Keratinocyte (primary cell): ENCODE measurements at regions not wholly inside any gene's neighbourhood (a gene's known extent, or its start where the extent isn't known, plus 50 kb on each side); places are given as distances from the start of the nearest gene placed in this dataset.

Source experiments
- DNase-seq: peaks from one replicate; pipeline ENCODE4 v3.0.0-alpha.2; 2011; ENCODE audit warnings: low read depth, missing footprints, low spot score
- FAIRE-seq: peaks from 2 replicates; lab custom pipeline; 2011; peaks lifted over from hg19 to GRCh38; lab: Jason Lieb, UNC
- H2AFZ ChIP-seq: 2 replicates; pipeline ENCODE4 v1.6.0; 2012; ENCODE audit warnings: low read length, control low read depth, inconsistent platforms; ENCODE audit not compliant: control insufficient read depth
- H3K27ac ChIP-seq: 2 replicates; pipeline ENCODE4 v1.5.1; 2011; ENCODE audit warnings: low read length; ENCODE audit not compliant: control insufficient read depth, insufficient read depth
- H3K27me3 ChIP-seq: 3 replicates; pipeline ENCODE4 v1.6.0; 2011; ENCODE audit warnings: low read length; ENCODE audit not compliant: control insufficient read depth, insufficient read depth; ENCODE audit errors: extremely low read depth
- H3K36me3 ChIP-seq, 2 experiments: 2 replicates in 1 of 2; 3 replicates in 1 of 2; pipeline ENCODE4 v1.5.1; 2011; ENCODE audit warnings: low read length in 2 of 2, mild to moderate bottlenecking in 1 of 2; ENCODE audit not compliant: control insufficient read depth in 2 of 2, insufficient read depth in 2 of 2; ENCODE audit errors: extremely low read depth in 1 of 2
- H3K4me1 ChIP-seq: 3 replicates; pipeline ENCODE4 v1.5.1; 2011; ENCODE audit warnings: low read length; ENCODE audit not compliant: control insufficient read depth, insufficient read depth; ENCODE audit errors: extremely low read depth
- H3K4me2 ChIP-seq: 3 replicates; pipeline ENCODE4 v1.6.0; 2011; ENCODE audit warnings: low read depth, low read length; ENCODE audit not compliant: control insufficient read depth, insufficient read depth; ENCODE audit errors: extremely low read depth
- H3K4me3 ChIP-seq, 3 experiments: fragments of 200-600 bp in 1 of 3; sonication (generic) in 1 of 3; 2 replicates in 2 of 3; 3 replicates in 1 of 3; pipeline ENCODE4 v1.5.1; 2011 to 2016; ENCODE audit warnings: low read length in 3 of 3, mild to moderate bottlenecking in 3 of 3, control low read depth in 2 of 3, inconsistent platforms in 1 of 3, low read depth in 1 of 3, mixed read lengths in 1 of 3, mixed run types in 1 of 3, moderate library complexity in 1 of 3; ENCODE audit not compliant: control insufficient read depth in 2 of 3, insufficient read depth in 2 of 3; ENCODE audit errors: extremely low read depth in 1 of 3
- H3K79me2 ChIP-seq: 2 replicates; pipeline ENCODE4 v1.6.0; 2012; ENCODE audit warnings: low read length; ENCODE audit not compliant: control insufficient read depth, insufficient read depth
- H3K9ac ChIP-seq: 3 replicates; pipeline ENCODE4 v1.6.0; 2011; ENCODE audit warnings: low read length; ENCODE audit not compliant: control insufficient read depth, insufficient read depth; ENCODE audit errors: extremely low read depth
- H3K9me1 ChIP-seq: 3 replicates; pipeline ENCODE4 v1.6.0; 2011; ENCODE audit warnings: low read length; ENCODE audit not compliant: control insufficient read depth, insufficient read depth; ENCODE audit errors: extremely low read depth
- H3K9me3 ChIP-seq: 2 replicates; pipeline ENCODE4 v1.5.1; 2012; ENCODE audit warnings: low read depth, low read length; ENCODE audit not compliant: control insufficient read depth
- H4K20me1 ChIP-seq: 3 replicates; pipeline ENCODE4 v1.6.0; 2011; ENCODE audit warnings: low read length; ENCODE audit not compliant: control insufficient read depth, insufficient read depth; ENCODE audit errors: extremely low read depth
- CTCF ChIP-seq, 3 experiments: IDR thresholded peaks in 1 of 3; conservative IDR thresholded peaks in 1 of 3; optimal IDR thresholded peaks in 1 of 3; 2 replicates in 2 of 3; 3 replicates in 1 of 3; pipeline versions ENCODE3 to v1.5.1; 2011; ENCODE audit warnings: low read length in 3 of 3, mild to moderate bottlenecking in 3 of 3, moderate library complexity in 2 of 3, control low read depth in 1 of 3, inconsistent platforms in 1 of 3; ENCODE audit not compliant: insufficient read depth in 2 of 3; ENCODE audit errors: extremely low read depth in 1 of 3
- EZH2 ChIP-seq: IDR thresholded peaks from one replicate; pipeline ENCODE4 v1.6.1; 2012; ENCODE audit warnings: inconsistent platforms, mild to moderate bottlenecking, low read length, moderate library complexity
- dilution Hi-C: fragments of 300-500 bp; cut with MboI; formaldehyde crosslinking; loops from one replicate; pipeline ENCODE4 v1.7.0; 2020; ENCODE audit warnings: low sequenced_read_pairs; ENCODE audit not compliant: extremely low pct_ligation_motif_present

GRCh38 chr21:35860189-35860869 lies 200.0 kb downstream of the SETD4 start:
- Histone ChIP-seq H3K79me2 (no peaks in the 10 kb centered on the region), H3K4me3 (no peak overlapping the region), H3K27me3 (peaks cover 7% of the 10 kb centered on the region), H3K27ac (no peak overlapping the region), H3K4me2 (no peak overlapping the region), H3K9me3 (no peaks in the 10 kb centered on the region), H4K20me1 (no peaks in the 10 kb centered on the region), H3K4me1 (no peaks in the 10 kb centered on the region), H2AFZ (no peak overlapping the region), H3K9ac (no peak overlapping the region), H3K9me1 (no peaks in the 10 kb centered on the region), H3K36me3 (no peaks in the 10 kb centered on the region)
- TF ChIP-seq CTCF (optimal IDR thresholded peaks at IDR 0.05 in 1 of 3, IDR thresholded peaks at IDR 0.05 in 1 of 3, conservative IDR thresholded peaks at IDR 0.05 in 1 of 3; ENCODE audit: extremely low read depth in 1 of 3, insufficient read depth in 2 of 3, low read length in 3 of 3) (no peak), EZH2 (no peak)
- DNase-seq = no peak
- dilution Hi-C loops = no loop called here
- FAIRE-seq = no peak

- Histone ChIP-seq H3K27ac (no peak overlapping the region), H3K9ac (no peak overlapping the region), H3K4me3 (no peak overlapping the region), H3K9me1 (no peaks in the 10 kb centered on the region), H2AFZ (no peak overlapping the region), H3K4me1 (no peaks in the 10 kb centered on the region), H3K79me2 (no peaks in the 10 kb centered on the region), H3K4me2 (no peak overlapping the region), H3K36me3 (no peaks in the 10 kb centered on the region), H4K20me1 (no peaks in the 10 kb centered on the region), H3K9me3 (no peaks in the 10 kb centered on the region), H3K27me3 (peaks cover 9% of the 10 kb centered on the region)
- FAIRE-seq = no peak
- DNase-seq = no peak
- no peak for TF ChIP-seq CTCF (optimal IDR thresholded peaks at IDR 0.05 in 1 of 3, IDR thresholded peaks at IDR 0.05 in 1 of 3, conservative IDR thresholded peaks at IDR 0.05 in 1 of 3; ENCODE audit: extremely low read depth in 1 of 3, insufficient read depth in 2 of 3, low read length in 3 of 3)
- no peak for TF ChIP-seq EZH2
- dilution Hi-C loops = no loop called here
These were observed 200.6 kb downstream of the SETD4 start for GRCh38 chr21:35859677-35860076.
